NCI-H187 (cell line): ENCODE measurements at regions not wholly inside any gene's neighbourhood (a gene's known extent, or its start where the extent isn't known, plus 50 kb on each side); places are given as distances from the start of the nearest gene placed in this dataset.
A peak's percentile ranks its signal among the peaks of the same experiment; 100 is the strongest.

Experiments
- DNase-seq, 2 experiments: peaks; one replicate each; lab custom pipeline; 2025; lab: John Stamatoyannopoulos, UW

DNA sequence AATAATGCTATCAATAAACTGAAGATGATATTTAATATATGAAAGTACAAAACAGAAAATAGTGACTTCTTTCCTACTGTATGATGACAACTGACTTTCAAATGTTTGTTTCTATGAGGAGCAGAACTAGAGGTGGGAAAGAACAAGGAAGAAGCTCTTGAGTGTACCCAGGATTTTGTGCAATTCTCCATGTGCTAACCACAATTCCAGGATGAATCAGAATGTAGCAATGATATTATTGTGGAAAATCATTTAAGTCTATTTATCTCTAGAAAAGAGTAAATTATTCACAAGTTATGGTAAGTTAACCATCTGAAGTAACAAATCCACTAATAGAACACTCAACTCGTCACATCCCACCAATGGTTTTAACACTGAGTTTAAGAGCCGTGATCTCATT, 324.1 kb upstream of the EMCN start:
- DNase-seq: no peak

GRCh38 chr4:100839712-100840111, 321.9 kb upstream of the EMCN start:
- DNase-seq: no peak

- no peak for DNase-seq
Measured at GRCh38 chr4:100838286-100838685, 320.5 kb upstream of the EMCN start.

GRCh38 chr4:100836929-100837328, 319.1 kb upstream of the EMCN start:
- peak; percentile 40 to 41 for DNase-seq

DNA sequence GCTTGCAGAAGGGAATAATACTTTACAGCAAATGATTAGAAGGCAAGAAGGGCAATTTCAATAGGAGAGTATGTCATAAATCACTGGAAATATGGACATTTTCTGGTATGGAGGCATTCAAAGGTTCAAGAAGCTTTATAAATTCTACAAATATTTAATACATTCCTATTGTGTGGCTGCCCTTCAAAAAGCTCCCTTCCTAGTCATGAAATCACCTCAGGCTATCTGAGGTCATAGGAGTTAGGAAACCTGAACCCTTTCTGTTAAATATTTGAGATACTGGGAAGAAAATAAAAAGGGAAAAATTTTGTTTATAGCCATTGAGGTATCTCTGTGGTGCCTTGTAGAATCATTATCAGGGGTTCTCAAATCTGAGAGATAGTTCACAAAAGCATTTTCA, 316.8 kb upstream of the EMCN start:
- no peak for DNase-seq

- no peak for DNase-seq
Measured at GRCh38 chr4:100833906-100834305, 316.1 kb upstream of the EMCN start.

DNA sequence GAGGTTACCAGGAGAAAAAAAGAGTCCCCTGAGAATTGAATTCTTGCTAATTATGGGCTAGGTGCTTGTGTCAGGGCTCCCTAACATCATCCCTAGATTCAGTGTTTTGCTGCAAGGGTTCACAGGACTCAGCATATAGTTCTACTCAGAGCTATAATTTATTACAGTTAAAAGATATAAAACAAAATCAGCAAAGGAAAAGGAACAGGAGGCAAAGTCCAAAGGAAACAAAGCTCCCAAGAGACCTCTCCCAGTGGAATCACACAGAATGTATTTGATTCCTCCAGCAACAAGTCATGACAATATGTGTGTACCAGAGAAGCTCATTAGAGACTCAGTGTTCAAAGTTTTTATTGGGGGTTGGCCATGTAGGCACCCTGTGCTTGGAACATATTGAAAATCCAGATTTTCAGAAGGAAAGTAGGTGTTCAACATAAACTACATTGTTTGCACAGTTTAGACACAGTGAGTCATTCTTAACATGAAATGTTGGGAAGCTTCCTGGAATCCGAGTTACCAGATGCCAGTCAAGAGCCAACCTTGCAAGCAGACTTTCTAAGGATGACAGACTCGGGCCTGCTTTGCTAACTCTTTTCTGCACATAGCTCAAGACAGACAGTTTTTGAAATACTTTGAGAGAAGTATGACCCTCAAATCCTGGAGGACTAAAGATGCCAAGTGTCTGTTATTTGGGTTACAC, 311.3 kb upstream of the EMCN start:
- DNase-seq: no peak

GRCh38 chr4:100828364-100828763, 310.5 kb upstream of the EMCN start:
- DNase-seq: no peak

- no peak for DNase-seq
Measured at GRCh38 chr4:100827756-100828155, 309.9 kb upstream of the EMCN start.

DNA sequence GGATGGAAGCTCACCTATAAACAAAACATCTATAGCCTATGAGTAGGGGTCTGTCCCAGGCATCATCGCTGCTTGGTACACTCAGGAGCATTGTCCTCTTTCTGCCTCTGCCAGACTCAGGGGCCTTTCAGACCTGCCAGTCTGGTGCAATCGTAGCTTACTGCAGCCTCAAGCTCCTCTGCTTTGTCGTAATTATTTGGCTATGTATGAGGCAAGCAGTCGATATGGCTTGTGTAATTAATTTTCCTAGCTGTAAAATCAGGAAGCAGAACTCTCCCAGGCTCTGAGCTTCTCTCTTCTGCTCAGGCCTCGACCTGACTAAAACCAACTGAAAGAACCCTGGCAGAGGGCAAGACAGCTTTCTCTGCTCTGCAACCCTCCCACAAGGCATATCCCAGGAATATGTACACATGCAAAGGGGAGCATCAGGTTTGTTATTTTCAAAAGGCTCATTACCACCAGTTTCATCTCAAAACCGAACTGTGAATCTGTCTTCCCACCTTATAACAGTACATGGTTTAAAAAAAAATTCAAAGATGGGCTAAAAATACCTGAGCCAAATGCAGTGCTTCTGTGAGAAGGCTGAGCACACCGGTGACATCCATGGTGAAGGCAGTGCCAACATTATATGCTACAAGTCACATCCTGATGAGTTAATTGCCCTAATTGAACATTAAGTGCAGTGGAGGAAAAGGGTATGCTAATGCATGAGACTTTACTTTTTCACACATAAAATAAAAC, 309.2 kb upstream of the EMCN start:
- no peak for DNase-seq

- no peak for DNase-seq
Measured at GRCh38 chr4:100826067-100826466, 308.2 kb upstream of the EMCN start.

- DNase-seq: no peak
Measured at GRCh38 chr4:100823993-100824323, 306.1 kb upstream of the EMCN start.

DNA sequence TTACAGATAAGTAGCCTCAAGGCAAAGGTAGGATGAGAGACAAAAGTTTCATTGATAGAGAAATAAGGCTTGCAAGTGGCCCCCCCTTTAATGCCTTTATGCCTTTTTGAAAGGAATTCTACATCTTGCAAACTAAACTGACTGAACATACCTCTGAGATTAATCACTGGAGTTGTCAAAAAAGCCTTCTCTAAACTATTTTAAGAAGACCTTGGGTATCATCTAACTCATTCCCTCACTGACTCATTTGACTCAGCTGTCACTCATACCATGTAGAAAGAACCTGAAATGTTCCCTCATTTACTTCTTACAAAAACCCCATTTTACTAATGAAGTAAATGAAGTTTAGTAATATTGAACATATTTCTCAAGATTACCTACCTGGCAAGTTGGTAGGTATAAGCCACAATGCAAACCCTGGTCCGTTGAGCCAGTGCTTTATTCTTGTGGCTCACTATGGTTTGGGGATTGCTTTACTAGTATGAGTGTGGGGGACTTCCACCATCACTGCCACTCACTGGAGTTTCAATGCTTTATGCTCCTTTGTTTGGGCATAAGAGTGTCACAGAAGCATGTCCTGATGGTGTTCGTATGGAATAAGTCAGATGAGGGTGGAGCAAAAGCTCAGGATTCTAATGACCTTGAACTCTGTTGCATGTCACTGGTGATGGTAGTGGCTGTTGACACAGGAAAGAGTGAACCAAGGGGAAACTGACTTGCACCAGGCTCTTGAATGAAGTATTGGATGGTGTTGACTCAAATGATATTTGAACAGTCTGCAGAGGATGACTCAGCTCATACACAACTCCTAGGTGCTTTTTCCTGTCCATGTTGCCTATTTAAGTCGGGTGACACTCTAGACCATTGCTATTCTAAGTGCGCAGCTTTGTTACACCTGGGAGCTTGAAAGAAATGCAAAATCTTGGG, 305.5 kb upstream of the EMCN start:
- DNase-seq: no peak

DNA sequence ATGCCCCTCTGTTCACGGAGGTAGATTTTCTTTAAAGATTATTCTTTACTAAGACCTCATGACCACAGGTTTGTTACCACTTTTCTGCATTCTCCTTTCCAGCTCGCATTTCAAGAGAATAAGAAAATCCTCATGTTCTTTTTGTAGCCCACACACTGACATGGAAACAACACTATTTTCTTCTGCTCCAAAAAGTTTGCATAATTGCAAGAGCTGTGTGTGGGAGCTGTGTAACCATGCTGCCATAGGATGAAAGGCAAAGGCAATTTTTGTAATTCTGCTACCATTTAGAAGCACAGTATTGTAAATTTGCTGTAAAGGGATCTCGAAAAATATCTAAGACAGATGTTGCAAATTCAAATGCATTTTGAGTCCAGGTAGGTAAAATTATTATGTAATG, 302.4 kb upstream of the EMCN start:
- DNase-seq: no peak

DNA sequence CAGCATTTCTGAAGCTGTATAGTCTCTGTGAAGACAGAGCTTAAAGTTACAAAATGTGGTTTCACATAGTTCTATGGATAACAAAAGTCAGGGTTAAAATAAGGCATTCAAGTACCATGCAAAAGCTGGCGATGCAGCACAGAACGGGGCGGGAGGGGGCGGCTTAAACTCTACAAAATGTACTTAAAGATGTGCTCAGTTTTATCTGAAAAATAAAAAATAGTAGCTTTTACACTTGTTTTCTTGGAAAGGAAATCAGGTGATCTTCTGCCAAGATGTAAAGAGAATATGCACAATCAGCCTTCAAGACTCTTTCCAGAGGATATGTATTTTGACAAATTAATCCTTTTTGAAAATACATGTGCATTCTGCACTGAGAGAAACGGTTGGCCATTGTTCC, 301.7 kb upstream of the EMCN start:
- no peak for DNase-seq

GRCh38 chr4:100816436-100817045, 298.7 kb upstream of the EMCN start:
- DNase-seq: no peak

GRCh38 chr4:100811046-100811445, 293.2 kb upstream of the EMCN start:
- DNase-seq: no peak

GRCh38 chr4:100809506-100809905, 291.7 kb upstream of the EMCN start:
- DNase-seq: no peak

DNA sequence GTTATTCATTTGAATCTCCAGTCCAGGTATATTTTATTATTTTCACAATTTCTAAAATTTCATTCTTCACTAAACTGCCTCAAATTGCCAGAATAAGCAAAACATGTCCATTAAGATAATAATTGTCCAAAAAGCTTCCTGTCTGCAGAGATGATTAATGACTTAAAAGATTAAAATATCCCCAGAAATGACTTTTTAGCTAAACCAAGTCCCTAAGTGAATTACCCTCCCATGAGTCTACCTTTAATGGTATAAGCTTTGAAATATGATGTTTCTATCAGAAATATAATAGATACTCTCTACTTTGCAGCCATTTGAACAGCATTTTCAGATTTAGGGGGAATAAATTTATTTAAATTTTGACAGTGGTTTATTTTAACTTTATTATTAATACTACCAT, 289.2 kb upstream of the EMCN start:
- no peak for DNase-seq

DNA sequence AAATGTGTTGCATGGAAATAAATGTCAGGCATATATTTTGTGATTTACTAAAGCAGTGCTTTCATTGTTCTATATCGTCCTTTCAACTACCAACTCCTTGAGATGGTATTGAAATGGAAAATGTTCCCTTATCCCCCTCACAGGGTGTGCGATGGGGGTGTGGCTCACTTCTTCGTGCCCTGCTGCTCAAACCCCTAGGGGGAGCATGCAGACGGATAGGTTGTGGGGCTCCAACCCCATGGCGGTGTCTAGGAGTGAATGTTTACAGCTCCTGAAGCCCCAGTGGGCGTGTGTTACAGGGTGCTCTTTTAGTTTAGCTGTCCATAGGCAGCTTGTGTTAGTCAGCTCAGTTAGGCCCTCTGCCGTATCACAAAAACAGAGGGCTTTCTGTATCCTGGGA, 287.7 kb upstream of the EMCN start:
- DNase-seq: no peak

DNA sequence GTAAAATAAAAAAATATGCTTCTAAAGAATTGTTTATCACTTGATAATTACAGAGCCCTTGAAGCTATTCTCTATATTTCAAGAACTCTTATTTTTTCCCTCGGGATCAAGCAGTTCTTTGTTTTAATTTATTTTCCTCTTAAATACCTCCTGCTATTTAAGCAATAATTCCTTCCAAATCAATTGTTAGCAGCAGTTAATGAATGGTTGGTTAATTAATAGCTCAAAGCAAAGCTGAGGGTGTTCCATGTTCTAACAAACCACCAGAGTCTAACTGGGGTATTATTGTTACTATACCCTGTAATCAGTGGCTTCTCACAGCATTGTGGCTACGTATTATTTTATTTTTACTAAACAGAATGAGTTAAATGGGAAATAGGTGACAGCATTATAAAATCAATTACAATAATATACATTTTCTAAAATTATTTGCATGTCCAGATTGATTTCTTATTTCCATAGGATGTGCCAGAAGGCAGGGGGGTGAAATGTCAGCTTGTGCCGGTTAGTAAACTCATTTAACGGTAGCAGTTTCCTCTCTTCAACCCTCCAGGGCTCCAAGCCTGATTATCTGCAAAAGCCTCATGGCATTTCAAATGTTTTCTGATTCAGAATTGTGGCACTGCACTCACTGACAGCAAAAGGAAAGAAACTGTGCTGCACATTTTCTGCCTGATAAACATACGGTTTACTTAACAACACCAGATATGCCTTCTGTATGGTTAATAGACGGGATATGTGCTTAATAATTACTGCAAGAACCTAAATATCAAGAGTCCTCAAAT, 286.9 kb upstream of the EMCN start:
- DNase-seq: no peak

GRCh38 chr4:100803751-100804150, 285.9 kb upstream of the EMCN start:
- DNase-seq: no peak
